Chondrocyte (in vitro differentiated cells): ENCODE measurements at regions not wholly inside any gene's neighbourhood (a gene's known extent, or its start where the extent isn't known, plus 50 kb on each side); places are given as distances from the start of the nearest gene placed in this dataset.

Experiments used
- DNase-seq: peaks from one replicate; pipeline ENCODE4 v3.0.0; 2021; ENCODE audit warnings: mixed read lengths, low spot score
- H3K27ac Mint-ChIP-seq: one replicate; pipeline ENCODE4 v1.8.0; 2021; ENCODE audit warnings: mild to moderate bottlenecking, moderate library complexity, mixed read lengths; ENCODE audit not compliant: unreplicated experiment
- H3K27me3 Mint-ChIP-seq: 2 replicates; pipeline ENCODE4 v1.8.0; 2021; ENCODE audit warnings: low read depth, mixed read lengths
- H3K36me3 Mint-ChIP-seq: 2 replicates; pipeline ENCODE4 v1.8.0; 2021; ENCODE audit warnings: low read depth, mixed read lengths
- H3K4me1 Mint-ChIP-seq: 2 replicates; pipeline ENCODE4 v1.8.0; 2021; ENCODE audit warnings: low read depth, mild to moderate bottlenecking, mixed read lengths
- H3K4me3 Mint-ChIP-seq: one replicate; pipeline ENCODE4 v1.8.0; 2021; ENCODE audit warnings: mild to moderate bottlenecking, moderate library complexity, mixed read lengths; ENCODE audit not compliant: unreplicated experiment
- H3K9me3 Mint-ChIP-seq: 2 replicates; pipeline ENCODE4 v1.8.0; 2021; ENCODE audit warnings: low read depth, mixed read lengths
- TF ChIP-seq, protein P1 (sequence below): fragments of 200-600 bp; sonication (generic); IDR thresholded peaks from 2 replicates; pipeline ENCODE4 v1.5.0; 2021; ENCODE audit warnings: antibody characterized with exemption, mild to moderate bottlenecking, moderate library complexity

DNA sequence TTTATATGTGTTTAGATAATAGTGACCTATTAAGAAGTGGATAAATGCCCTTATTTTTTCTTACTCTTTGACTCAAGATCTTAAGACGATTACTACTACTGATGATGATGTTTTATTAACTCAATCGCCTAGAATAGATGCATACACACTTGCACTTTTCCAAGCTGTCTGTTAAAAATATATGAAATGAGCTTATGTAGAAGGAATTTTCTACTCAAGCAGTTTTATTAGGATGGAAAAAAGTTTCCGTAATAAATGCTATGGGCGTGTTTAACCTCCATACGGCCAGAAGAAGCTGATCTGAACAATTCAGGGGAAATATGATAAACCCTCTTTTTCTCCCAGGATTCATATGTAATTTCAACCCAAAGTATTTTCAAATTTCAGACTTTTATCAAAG lies 455.7 kb upstream of the MPDZ start:
- TF ChIP-seq, protein P1, sequence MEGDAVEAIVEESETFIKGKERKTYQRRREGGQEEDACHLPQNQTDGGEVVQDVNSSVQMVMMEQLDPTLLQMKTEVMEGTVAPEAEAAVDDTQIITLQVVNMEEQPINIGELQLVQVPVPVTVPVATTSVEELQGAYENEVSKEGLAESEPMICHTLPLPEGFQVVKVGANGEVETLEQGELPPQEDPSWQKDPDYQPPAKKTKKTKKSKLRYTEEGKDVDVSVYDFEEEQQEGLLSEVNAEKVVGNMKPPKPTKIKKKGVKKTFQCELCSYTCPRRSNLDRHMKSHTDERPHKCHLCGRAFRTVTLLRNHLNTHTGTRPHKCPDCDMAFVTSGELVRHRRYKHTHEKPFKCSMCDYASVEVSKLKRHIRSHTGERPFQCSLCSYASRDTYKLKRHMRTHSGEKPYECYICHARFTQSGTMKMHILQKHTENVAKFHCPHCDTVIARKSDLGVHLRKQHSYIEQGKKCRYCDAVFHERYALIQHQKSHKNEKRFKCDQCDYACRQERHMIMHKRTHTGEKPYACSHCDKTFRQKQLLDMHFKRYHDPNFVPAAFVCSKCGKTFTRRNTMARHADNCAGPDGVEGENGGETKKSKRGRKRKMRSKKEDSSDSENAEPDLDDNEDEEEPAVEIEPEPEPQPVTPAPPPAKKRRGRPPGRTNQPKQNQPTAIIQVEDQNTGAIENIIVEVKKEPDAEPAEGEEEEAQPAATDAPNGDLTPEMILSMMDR: no peak
- H3K4me1 Mint-ChIP-seq: no peaks in the 10 kb centered on the region
- H3K27me3 Mint-ChIP-seq: no peaks in the 10 kb centered on the region
- H3K27ac Mint-ChIP-seq: no peak overlapping the region
- DNase-seq: no peak
- H3K9me3 Mint-ChIP-seq: no peaks in the 10 kb centered on the region
- no peak overlapping the region for H3K4me3 Mint-ChIP-seq
- peaks cover 3% of the 10 kb centered on the region for H3K36me3 Mint-ChIP-seq

DNA sequence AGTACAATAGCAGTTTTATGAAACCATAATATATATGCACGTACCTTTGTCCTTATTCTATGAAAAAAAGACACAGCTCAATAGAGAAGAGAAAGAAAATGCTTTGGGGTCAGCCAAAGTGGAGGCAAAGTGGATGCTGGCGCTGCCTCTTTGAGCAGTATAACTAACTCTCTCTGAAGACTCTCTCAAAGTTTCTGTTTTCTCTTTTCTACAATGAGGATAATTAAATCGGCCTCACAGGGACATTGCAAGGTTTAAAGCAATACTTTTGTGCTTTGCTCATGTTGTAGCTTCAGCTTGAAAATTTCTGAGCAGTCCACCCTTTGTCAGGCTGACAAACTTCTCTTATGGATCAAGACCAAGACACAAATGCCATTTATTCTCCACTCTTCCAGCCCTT lies 455.1 kb upstream of the MPDZ start:
- Mint-ChIP-seq H3K36me3 (peaks cover 3% of the 10 kb centered on the region), H3K27me3 (no peaks in the 10 kb centered on the region), H3K4me1 (no peaks in the 10 kb centered on the region), H3K9me3 (no peaks in the 10 kb centered on the region), H3K27ac (no peak overlapping the region), H3K4me3 (no peak overlapping the region)
- no peak for DNase-seq
- TF ChIP-seq, protein P1: no peak

DNA sequence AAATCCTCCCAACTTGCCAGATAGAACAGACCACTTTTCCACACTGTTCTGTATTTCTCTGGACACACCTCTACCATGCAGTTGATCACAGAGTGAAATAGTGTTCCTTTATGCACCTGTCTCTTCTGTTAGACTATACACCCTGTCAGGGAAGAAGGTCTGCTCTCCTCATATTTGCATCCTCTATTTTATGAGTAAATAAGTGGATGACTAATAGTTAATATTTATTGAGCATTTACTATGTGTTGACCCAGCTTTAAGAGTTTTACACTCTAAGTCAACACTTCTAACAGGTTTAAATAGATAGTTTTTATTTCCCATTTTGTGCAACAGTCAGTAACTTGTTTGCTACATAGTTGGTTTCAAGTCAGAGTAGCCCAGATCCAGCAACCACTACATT lies 452.8 kb upstream of the MPDZ start:
- Mint-ChIP-seq H3K9me3 (no peaks in the 10 kb centered on the region), H3K4me3 (no peak overlapping the region), H3K36me3 (peaks cover 3% of the 10 kb centered on the region), H3K27ac (no peak overlapping the region), H3K4me1 (no peaks in the 10 kb centered on the region), H3K27me3 (no peaks in the 10 kb centered on the region)
- no peak for DNase-seq
- TF ChIP-seq, protein P1: no peak

DNA sequence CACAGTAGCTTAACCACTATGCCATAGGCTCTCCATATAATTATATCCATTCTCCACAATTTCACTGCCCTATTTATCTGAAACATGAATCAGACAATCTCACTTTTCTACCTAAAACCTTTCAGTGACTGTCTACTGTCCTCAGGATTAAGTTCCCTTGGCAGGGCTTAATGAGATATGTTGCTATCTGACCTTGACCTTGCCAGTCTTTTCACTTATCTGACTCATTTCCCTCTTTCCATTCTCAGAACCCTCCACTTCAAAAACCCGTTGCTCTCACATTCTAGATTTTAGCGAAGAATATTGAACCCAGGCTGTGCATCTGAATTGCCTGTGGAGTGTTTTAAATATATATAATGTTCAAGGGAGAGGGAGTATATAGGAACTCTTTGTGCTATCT lies 452.1 kb upstream of the MPDZ start:
- Mint-ChIP-seq H3K4me1 (no peaks in the 10 kb centered on the region), H3K36me3 (peaks cover 3% of the 10 kb centered on the region), H3K27me3 (no peaks in the 10 kb centered on the region), H3K27ac (no peak overlapping the region), H3K4me3 (no peak overlapping the region), H3K9me3 (no peaks in the 10 kb centered on the region)
- TF ChIP-seq, protein P1: no peak
- no peak for DNase-seq

DNA sequence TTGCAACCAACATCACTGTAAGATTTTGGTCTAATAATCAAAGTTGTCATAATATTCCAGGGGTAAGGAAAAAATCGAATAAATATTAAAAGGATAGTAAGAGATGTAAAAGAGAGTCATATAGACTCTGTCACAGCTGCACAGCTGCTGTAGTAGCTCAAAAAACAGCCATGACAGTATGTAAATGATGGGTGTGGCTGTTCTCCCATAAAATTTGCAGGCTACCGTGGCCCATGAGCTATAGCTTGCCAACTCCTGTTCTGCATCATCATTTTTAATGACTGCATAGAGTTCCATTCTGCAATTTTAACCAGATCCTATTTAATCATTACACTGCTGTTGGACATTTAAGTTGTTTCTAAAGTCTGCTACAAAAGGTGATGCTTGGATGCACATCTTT lies 450.5 kb upstream of the MPDZ start:
- Mint-ChIP-seq H3K4me3 (no peak overlapping the region), H3K9me3 (no peaks in the 10 kb centered on the region), H3K27ac (no peak overlapping the region), H3K27me3 (no peaks in the 10 kb centered on the region), H3K4me1 (no peaks in the 10 kb centered on the region), H3K36me3 (peaks cover 6% of the 10 kb centered on the region)
- TF ChIP-seq, protein P1: no peak
- DNase-seq: no peak
